ENCODE measurements at regions not wholly inside any gene's neighbourhood (a gene's known extent, or its start where the extent isn't known, plus 50 kb on each side); places are given as distances from the start of the nearest gene placed in this dataset.

DNA sequence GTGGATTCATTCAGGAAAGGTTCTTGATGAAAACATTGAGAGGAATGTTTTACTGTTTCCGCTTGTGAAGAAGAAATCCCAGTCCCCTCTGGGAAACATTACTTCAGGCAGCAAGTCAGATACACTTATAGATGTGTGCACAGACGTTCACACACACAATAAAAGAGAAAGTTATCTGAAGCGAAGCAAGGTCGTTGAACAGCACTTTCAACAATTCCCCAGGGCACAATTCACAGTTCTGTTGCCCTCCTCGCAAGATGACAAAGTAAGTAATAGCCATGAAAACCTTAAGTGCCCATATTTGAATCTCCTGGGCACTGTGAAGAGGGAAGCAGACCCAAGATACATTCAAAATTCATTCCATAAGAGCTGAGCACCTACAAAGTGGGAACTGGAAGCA is 156.6 kb upstream of the CAND1 start:
- no peak for DNase-seq
- Histone ChIP-seq H3K36me3 (replicated peaks) (no peaks in the 10 kb centered on the region), H3K27ac (no peak overlapping the region), H3K27me3 (replicated peaks) (no peaks in the 10 kb centered on the region), H3K4me3 (ENCODE audit: low read depth, low read length) (no peak overlapping the region)
- in situ Hi-C loops (cut with HindIII; ENCODE audit: low pct_ligation_motif_present, low sequenced_read_pairs), result no loop called here
- TF ChIP-seq, protein P1, sequence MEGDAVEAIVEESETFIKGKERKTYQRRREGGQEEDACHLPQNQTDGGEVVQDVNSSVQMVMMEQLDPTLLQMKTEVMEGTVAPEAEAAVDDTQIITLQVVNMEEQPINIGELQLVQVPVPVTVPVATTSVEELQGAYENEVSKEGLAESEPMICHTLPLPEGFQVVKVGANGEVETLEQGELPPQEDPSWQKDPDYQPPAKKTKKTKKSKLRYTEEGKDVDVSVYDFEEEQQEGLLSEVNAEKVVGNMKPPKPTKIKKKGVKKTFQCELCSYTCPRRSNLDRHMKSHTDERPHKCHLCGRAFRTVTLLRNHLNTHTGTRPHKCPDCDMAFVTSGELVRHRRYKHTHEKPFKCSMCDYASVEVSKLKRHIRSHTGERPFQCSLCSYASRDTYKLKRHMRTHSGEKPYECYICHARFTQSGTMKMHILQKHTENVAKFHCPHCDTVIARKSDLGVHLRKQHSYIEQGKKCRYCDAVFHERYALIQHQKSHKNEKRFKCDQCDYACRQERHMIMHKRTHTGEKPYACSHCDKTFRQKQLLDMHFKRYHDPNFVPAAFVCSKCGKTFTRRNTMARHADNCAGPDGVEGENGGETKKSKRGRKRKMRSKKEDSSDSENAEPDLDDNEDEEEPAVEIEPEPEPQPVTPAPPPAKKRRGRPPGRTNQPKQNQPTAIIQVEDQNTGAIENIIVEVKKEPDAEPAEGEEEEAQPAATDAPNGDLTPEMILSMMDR (IDR thresholded peaks at IDR 0.05; ENCODE audit: low read depth, low read length, missing control alignments), result no peak

DNA sequence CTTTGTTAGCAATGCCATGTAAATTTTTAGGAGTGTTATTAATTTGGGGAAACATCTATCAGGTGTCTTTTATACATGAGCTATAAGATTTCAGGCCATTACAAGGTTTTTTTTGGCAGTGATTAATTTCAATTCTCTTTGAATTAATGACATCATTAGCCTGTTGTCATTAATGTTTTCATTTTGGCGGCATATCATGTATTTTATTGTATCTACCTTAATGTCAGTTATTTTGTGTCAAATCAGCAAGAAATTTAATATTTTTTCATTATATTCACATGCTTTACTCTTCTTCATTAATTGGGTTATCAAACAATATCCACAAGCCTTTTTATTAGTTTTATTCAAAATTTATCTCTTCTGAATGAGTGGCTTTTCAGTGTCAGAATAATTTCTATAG is 153.0 kb upstream of the CAND1 start:
- no peaks in the 10 kb centered on the region for H3K27me3 ChIP-seq (replicated peaks)
- TF ChIP-seq, protein P1 (IDR thresholded peaks at IDR 0.05; ENCODE audit: low read depth, low read length, missing control alignments), result no peak
- no peak for DNase-seq
- H3K36me3 ChIP-seq (replicated peaks), result no peaks in the 10 kb centered on the region
- no peak overlapping the region for H3K4me3 ChIP-seq (ENCODE audit: low read depth, low read length)
- H3K27ac ChIP-seq, result no peak overlapping the region
- in situ Hi-C loops (cut with HindIII; ENCODE audit: low pct_ligation_motif_present, low sequenced_read_pairs), result no loop called here

DNA sequence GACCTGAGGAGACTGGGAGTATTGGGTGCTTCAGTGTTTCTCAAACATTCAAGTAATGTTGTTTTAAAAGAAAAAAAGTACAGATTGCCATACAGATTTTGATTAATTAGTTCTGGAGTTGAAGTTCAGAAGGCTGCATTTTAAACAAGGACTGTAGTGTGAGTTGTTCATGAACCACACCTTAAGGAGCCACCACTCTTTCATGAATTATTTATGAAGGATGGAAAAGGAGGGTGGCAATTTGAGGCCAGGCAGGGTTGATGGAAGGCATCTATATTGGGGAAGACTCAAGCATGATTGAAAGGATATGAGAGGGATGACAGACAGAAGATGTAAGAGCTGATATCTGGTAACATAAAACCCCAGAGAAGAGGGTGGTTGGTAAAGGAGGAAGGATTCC is 146.6 kb upstream of the CAND1 start:
- in situ Hi-C loops (cut with HindIII; ENCODE audit: low pct_ligation_motif_present, low sequenced_read_pairs), result no loop called here
- no peaks in the 10 kb centered on the region for H3K27me3 ChIP-seq (replicated peaks)
- no peak overlapping the region for H3K4me3 ChIP-seq (ENCODE audit: low read depth, low read length)
- TF ChIP-seq, protein P1 (IDR thresholded peaks at IDR 0.05; ENCODE audit: low read depth, low read length, missing control alignments), result no peak
- DNase-seq, result no peak
- H3K36me3 ChIP-seq (replicated peaks), result no peaks in the 10 kb centered on the region
- no peak overlapping the region for H3K27ac ChIP-seq

DNA sequence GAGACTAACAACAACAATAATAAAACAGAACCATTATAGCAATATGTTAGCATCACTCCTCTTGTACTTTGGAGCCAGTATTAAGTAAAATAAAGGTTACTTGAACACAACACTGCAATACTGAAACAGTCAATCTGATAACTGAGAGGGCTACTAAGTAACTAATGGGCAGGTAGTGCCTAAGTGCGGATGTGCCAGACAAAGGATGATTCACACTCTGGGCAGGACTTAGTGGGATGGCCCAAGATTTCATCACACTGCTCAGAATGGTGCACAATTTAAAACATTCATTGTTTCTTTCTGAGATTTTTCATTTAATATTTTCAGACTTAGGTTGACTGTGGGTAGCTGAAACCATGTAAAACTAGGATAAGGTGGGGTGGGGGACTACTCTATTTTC is 131.9 kb upstream of the CAND1 start:
- in situ Hi-C loops (cut with HindIII; ENCODE audit: low pct_ligation_motif_present, low sequenced_read_pairs), result no loop called here
- Histone ChIP-seq H3K27ac (no peak overlapping the region), H3K27me3 (replicated peaks) (no peaks in the 10 kb centered on the region), H3K36me3 (replicated peaks) (no peaks in the 10 kb centered on the region), H3K4me3 (ENCODE audit: low read depth, low read length) (no peak overlapping the region)
- TF ChIP-seq, protein P1 (IDR thresholded peaks at IDR 0.05; ENCODE audit: low read depth, low read length, missing control alignments), result no peak
- DNase-seq, result no peak

DNA sequence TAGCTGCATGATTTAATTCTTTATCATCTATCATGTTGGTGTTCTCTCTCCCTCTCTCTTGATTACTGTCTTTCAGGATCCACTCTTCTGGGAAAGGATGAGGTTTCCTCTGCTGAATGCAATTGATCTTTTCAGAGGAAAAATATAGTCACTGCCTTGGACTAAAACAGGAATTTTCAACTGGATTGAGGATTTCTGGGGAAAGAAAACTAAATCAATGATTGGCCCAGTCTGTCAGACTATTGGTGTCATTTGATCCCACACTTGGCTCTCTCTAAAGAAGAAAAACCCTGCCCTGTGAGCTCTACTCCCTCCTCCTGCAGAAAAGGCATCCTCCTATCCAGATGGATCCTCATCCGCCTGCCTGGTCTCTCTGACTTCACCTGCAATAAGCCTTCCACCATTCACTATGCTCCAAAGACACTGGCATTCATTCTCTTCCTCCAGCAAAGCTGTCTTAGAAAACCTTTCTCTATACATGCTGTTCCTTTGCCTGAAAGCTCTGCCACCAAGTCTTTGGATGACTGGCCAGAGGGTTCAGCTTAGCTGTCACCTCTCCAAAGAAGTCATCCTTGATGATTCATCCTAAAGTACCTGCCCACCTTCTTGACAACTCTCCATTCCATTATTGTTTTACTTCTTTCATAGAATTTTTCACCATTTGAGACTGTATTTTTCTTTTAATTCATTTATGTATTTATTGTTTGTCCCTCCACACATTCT is 127.7 kb upstream of the CAND1 start:
- no peaks in the 10 kb centered on the region for H3K36me3 ChIP-seq (replicated peaks)
- no peak overlapping the region for H3K27ac ChIP-seq
- H3K4me3 ChIP-seq (ENCODE audit: low read depth, low read length), result no peak overlapping the region
- in situ Hi-C loops (cut with HindIII; ENCODE audit: low pct_ligation_motif_present, low sequenced_read_pairs), result no loop called here
- TF ChIP-seq, protein P1 (IDR thresholded peaks at IDR 0.05; ENCODE audit: low read depth, low read length, missing control alignments), result no peak
- H3K27me3 ChIP-seq (replicated peaks), result no peaks in the 10 kb centered on the region
- DNase-seq, result no peak

DNA sequence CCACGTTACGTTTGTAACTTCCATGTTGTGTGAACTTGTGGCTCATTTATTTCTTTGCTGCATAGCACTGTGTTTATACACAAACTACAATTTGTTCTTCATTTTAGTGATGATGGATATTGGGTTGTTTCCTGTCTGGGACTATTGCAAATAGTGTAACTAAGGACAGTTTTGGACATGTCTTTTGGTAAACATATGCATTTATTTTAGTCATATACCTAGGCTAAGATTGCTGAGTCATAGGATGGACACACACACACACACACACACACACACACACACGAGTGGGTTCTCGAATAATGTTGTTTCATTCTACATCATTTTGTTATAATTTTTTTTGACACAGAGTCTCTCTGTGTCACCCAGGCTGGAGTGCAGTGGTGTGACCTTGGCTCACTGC is 123.5 kb upstream of the CAND1 start:
- Histone ChIP-seq H3K36me3 (replicated peaks) (no peaks in the 10 kb centered on the region), H3K27me3 (replicated peaks) (no peaks in the 10 kb centered on the region), H3K27ac (no peak overlapping the region), H3K4me3 (ENCODE audit: low read depth, low read length) (no peak overlapping the region)
- DNase-seq, result no peak
- TF ChIP-seq, protein P1 (IDR thresholded peaks at IDR 0.05; ENCODE audit: low read depth, low read length, missing control alignments), result no peak
- in situ Hi-C loops (cut with HindIII; ENCODE audit: low pct_ligation_motif_present, low sequenced_read_pairs), result no loop called here

Measured in brain microvascular endothelial cell (primary cell).